ENCODE measurements at regions not wholly inside any gene's neighbourhood (a gene's known extent, or its start where the extent isn't known, plus 50 kb on each side); places are given as distances from the start of the nearest gene placed in this dataset.

- TF ChIP-seq SUZ12 (IDR thresholded peaks at IDR 0.05; ENCODE audit: extremely low read depth, insufficient read depth, insufficient read length) = no peak
- TF ChIP-seq ZNF274 (IDR thresholded peaks at IDR 0.05; ENCODE audit: low read depth, low read length) = no peak
- no peak for TF ChIP-seq YY1 (IDR thresholded peaks at IDR 0.05; ENCODE audit: insufficient read depth, insufficient read length)
- DNase-seq (ENCODE audit: low read depth, low spot score) = no peak
- H3K36me3 ChIP-seq (ENCODE audit: insufficient read depth, insufficient read length, low read length) = no peaks in the 10 kb centered on the region
These were observed 292.3 kb downstream of the METTL15 start for GRCh38 chr11:28400331-28401100.

GRCh38 chr11:28393348-28393747 is 285.2 kb downstream of the METTL15 start:
- DNase-seq (ENCODE audit: low read depth, low spot score) = no peak
- Histone ChIP-seq H3K4me1 (ENCODE audit: insufficient read depth, insufficient read length) (no peaks in the 10 kb centered on the region), H3K9me3 (ENCODE audit: insufficient read depth, low read length) (no peaks in the 10 kb centered on the region), H3K27me3 (ENCODE audit: insufficient read depth, insufficient read length) (no peaks in the 10 kb centered on the region), H3K4me3 (ENCODE audit: insufficient read length, low read depth) (no peak overlapping the region), H3K36me3 (ENCODE audit: insufficient read depth, insufficient read length, low read length) (no peaks in the 10 kb centered on the region), H3K9ac (ENCODE audit: insufficient read length, low read depth) (no peak overlapping the region)
- TF ChIP-seq SUZ12 (IDR thresholded peaks at IDR 0.05; ENCODE audit: extremely low read depth, insufficient read depth, insufficient read length) = no peak
- TF ChIP-seq ZNF274 (IDR thresholded peaks at IDR 0.05; ENCODE audit: low read depth, low read length) = no peak
- TF ChIP-seq YY1 (IDR thresholded peaks at IDR 0.05; ENCODE audit: insufficient read depth, insufficient read length) = no peak

More at GRCh38 chr11:28400331-28401100, 292.3 kb downstream of the METTL15 start:
- no peaks in the 10 kb centered on the region for H3K4me1 ChIP-seq (ENCODE audit: insufficient read depth, insufficient read length)
- no peak overlapping the region for H3K4me3 ChIP-seq (ENCODE audit: insufficient read length, low read depth)
- H3K9ac ChIP-seq (ENCODE audit: insufficient read length, low read depth) = no peak overlapping the region
- H3K27me3 ChIP-seq (ENCODE audit: insufficient read depth, insufficient read length) = no peaks in the 10 kb centered on the region
- H3K9me3 ChIP-seq (ENCODE audit: insufficient read depth, low read length) = no peaks in the 10 kb centered on the region

GRCh38 chr11:28384418-28384817 is 276.2 kb downstream of the METTL15 start:
- no peak for DNase-seq (ENCODE audit: low read depth, low spot score)
- Histone ChIP-seq H3K4me3 (ENCODE audit: insufficient read length, low read depth) (no peak overlapping the region), H3K36me3 (ENCODE audit: insufficient read depth, insufficient read length, low read length) (no peaks in the 10 kb centered on the region), H3K9me3 (ENCODE audit: insufficient read depth, low read length) (no peaks in the 10 kb centered on the region), H3K27me3 (ENCODE audit: insufficient read depth, insufficient read length) (no peaks in the 10 kb centered on the region), H3K9ac (ENCODE audit: insufficient read length, low read depth) (no peak overlapping the region), H3K4me1 (ENCODE audit: insufficient read depth, insufficient read length) (no peaks in the 10 kb centered on the region)
- TF ChIP-seq YY1 (IDR thresholded peaks at IDR 0.05; ENCODE audit: insufficient read depth, insufficient read length) = no peak
- TF ChIP-seq ZNF274 (IDR thresholded peaks at IDR 0.05; ENCODE audit: low read depth, low read length) = no peak
- TF ChIP-seq SUZ12 (IDR thresholded peaks at IDR 0.05; ENCODE audit: extremely low read depth, insufficient read depth, insufficient read length) = no peak

- Histone ChIP-seq H3K36me3 (ENCODE audit: insufficient read depth, insufficient read length, low read length) (no peaks in the 10 kb centered on the region), H3K4me3 (ENCODE audit: insufficient read length, low read depth) (no peak overlapping the region), H3K27me3 (ENCODE audit: insufficient read depth, insufficient read length) (no peaks in the 10 kb centered on the region), H3K9me3 (ENCODE audit: insufficient read depth, low read length) (no peaks in the 10 kb centered on the region), H3K9ac (ENCODE audit: insufficient read length, low read depth) (no peak overlapping the region), H3K4me1 (ENCODE audit: insufficient read depth, insufficient read length) (no peaks in the 10 kb centered on the region)
- TF ChIP-seq SUZ12 (IDR thresholded peaks at IDR 0.05; ENCODE audit: extremely low read depth, insufficient read depth, insufficient read length) (no peak), YY1 (IDR thresholded peaks at IDR 0.05; ENCODE audit: insufficient read depth, insufficient read length) (no peak)
- no peak for DNase-seq (ENCODE audit: low read depth, low spot score)
These were observed 275.3 kb downstream of the METTL15 start for GRCh38 chr11:28383456-28383855.

Measured in NT2/D1 (cell line).